Kidney epithelial cell (primary cell): ENCODE measurements at regions not wholly inside any gene's neighbourhood (a gene's known extent, or its start where the extent isn't known, plus 50 kb on each side); places are given as distances from the start of the nearest gene placed in this dataset.

Experiments used
- DNase-seq: peaks from one replicate; pipeline ENCODE4 v3.0.0-alpha.2; 2010; ENCODE audit warnings: low read depth
- H3K27me3 ChIP-seq: 2 replicates; pipeline ENCODE4 v1.6.0; 2011; ENCODE audit warnings: low read length; ENCODE audit not compliant: control insufficient read depth, insufficient read depth
- H3K36me3 ChIP-seq: 2 replicates; pipeline ENCODE4 v1.5.1; 2011; ENCODE audit warnings: low read length; ENCODE audit not compliant: control insufficient read depth, insufficient read depth
- H3K4me3 ChIP-seq: 2 replicates; pipeline ENCODE4 v1.5.1; 2011; ENCODE audit warnings: low read depth, mild to moderate bottlenecking, control low read depth, low read length
- TF ChIP-seq, protein P1 (sequence below): IDR thresholded peaks from 2 replicates; pipeline ENCODE4 v1.5.1; 2011; ENCODE audit warnings: mild to moderate bottlenecking, moderate library complexity, low read length, control low read depth, inconsistent platforms; ENCODE audit not compliant: insufficient read depth, poor library complexity, severe bottlenecking

DNA sequence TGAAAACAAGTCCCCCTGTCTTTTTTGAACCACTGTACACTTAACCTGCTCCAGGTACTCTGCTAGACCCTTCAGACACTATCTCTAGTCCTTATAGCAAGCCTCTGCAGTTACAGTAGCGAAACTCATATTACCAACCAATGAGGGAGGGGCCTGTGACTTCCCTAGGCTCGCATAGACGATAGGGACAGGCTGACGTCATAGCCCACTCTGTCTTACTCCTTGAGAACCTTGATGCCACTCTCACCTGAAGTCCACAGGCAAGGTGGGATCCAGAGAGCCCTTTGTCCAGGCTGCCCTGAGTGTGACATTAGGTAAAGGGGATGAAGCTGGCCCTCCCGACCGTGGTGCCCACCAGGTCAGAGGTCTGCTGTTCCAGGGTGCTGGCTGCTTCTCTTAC, 65.3 kb downstream of the ACTBL2 start:
- TF ChIP-seq, protein P1, sequence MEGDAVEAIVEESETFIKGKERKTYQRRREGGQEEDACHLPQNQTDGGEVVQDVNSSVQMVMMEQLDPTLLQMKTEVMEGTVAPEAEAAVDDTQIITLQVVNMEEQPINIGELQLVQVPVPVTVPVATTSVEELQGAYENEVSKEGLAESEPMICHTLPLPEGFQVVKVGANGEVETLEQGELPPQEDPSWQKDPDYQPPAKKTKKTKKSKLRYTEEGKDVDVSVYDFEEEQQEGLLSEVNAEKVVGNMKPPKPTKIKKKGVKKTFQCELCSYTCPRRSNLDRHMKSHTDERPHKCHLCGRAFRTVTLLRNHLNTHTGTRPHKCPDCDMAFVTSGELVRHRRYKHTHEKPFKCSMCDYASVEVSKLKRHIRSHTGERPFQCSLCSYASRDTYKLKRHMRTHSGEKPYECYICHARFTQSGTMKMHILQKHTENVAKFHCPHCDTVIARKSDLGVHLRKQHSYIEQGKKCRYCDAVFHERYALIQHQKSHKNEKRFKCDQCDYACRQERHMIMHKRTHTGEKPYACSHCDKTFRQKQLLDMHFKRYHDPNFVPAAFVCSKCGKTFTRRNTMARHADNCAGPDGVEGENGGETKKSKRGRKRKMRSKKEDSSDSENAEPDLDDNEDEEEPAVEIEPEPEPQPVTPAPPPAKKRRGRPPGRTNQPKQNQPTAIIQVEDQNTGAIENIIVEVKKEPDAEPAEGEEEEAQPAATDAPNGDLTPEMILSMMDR, result no peak

DNA sequence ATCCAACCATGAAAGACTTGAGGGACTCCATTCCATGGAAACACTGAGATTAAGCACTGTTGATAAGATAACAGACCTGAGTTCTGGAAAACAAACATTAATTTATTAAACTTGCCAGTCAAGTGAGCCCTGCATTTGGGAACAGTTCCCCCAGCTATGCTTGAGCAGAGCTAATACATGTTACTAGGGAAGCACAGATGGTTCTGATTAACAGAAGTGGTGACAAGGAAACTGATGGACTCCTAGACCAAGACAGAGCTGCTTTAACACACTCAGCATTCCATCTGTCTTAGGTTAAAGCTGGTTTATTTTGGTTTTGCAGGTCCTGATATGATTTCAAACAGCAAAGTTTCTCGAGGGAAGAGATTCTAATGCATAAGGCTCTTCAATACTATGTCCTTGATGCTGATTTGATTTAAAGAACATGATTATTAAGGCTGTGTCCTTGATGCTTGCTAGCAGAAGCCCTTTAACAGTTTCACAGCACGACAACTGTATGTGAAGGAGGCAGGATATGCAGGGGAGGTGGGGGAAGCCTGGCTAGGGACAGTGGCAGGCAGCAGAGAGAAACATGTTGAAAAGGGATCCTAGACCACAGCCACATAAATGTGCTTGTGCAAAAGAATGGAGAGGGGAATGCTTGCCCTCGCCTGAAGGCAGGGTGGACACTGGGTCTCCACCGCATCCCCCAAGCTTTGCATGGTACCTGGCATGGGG, 66.2 kb downstream of the ACTBL2 start:
- TF ChIP-seq, protein P1, result no peak

More for the DNA sequence above, 65.3 kb downstream of the ACTBL2 start:
- H3K4me3 ChIP-seq, result no peak overlapping the region
- no peaks in the 10 kb centered on the region for H3K27me3 ChIP-seq
- DNase-seq, result no peak
- H3K36me3 ChIP-seq, result no peaks in the 10 kb centered on the region

DNA sequence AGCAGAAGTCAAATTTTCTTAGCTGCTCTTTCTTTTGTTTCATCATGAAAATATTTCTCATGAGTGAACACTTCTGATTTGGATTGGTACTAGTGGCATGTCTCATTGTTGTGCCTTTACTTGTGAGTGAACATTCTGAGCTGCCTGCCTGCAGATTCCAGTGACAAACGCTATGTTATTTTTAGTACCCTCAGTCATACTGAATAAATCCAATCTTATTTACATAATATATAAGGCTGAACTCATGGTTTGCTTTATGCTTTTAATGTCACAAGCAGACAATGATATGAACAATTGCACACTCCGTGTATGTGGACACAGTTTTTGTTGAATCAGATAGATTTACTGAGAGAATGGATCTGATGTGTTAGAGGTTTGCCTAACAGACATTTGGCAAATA, 67.8 kb downstream of the ACTBL2 start:
- H3K4me3 ChIP-seq, result no peak overlapping the region
- no peaks in the 10 kb centered on the region for H3K36me3 ChIP-seq

More for the DNA sequence above, 66.2 kb downstream of the ACTBL2 start:
- H3K4me3 ChIP-seq, result no peak overlapping the region
- DNase-seq, result no peak
- H3K27me3 ChIP-seq, result no peaks in the 10 kb centered on the region
- no peaks in the 10 kb centered on the region for H3K36me3 ChIP-seq

DNA sequence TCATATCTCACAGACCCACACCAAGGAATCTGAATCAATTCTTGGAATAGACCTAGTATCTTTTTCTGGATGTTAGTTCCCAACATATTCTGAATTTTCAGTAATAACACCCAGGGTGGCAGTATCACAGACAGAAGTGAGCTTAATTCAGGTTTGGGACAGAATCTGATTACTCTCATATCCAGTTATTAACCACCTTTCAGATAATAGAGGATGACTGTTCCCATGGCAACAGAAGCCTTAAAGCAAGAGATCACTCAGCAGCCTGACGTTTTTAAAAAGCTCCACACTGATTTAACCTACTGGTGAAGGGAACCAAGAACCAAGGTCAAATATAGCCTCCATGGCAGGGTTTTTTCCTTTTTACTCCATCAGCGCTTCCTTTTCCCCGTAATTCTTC, 68.4 kb downstream of the ACTBL2 start:
- Histone ChIP-seq H3K4me3 (no peak overlapping the region), H3K27me3 (no peaks in the 10 kb centered on the region), H3K36me3 (no peaks in the 10 kb centered on the region)
- TF ChIP-seq, protein P1, result no peak
- no peak for DNase-seq

More for the DNA sequence above, 67.8 kb downstream of the ACTBL2 start:
- no peak for DNase-seq
- H3K27me3 ChIP-seq, result no peaks in the 10 kb centered on the region
- TF ChIP-seq, protein P1, result no peak

DNA sequence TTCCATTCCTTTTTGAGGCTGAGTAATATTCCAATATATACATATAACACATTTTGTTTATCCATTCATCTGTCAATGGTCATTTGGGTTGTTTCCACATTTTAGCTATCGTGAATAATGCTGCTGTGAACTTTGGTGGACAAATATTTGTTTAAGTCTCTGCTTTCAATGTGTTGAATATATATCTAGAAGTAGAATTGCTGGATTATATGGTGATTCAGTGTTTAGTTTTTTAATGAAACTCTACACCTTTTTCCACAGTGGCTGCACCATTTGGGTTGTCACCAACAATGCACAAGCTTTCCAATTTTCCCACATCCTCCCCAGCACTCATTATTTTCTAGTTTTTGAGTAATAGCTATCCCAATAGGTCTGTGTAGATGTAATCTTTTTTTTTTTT, 69.5 kb downstream of the ACTBL2 start:
- Histone ChIP-seq H3K4me3 (no peak overlapping the region), H3K27me3 (no peaks in the 10 kb centered on the region), H3K36me3 (no peaks in the 10 kb centered on the region)
- TF ChIP-seq, protein P1, result no peak
- DNase-seq, result no peak

DNA sequence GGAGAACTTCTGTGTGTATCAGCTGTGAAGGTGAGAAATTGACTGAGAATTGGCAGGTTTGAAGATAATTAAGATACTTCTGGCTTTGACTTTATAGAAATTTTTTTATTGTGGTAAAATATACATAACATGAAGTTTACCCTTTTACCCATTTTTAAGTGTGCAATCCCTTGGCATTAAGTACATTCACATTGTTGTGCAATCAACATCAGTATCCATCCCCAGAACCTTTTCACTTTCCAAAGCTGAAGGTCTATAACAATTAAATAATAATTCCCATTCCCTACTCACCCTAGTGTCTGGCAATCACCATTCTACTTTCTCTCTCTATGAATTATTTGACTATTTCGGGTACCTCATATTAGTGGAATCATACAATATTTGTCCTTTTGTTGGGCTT, 69.9 kb downstream of the ACTBL2 start:
- Histone ChIP-seq H3K27me3 (no peaks in the 10 kb centered on the region), H3K4me3 (no peak overlapping the region), H3K36me3 (no peaks in the 10 kb centered on the region)
- DNase-seq, result no peak
- TF ChIP-seq, protein P1, result no peak
